OCI-M2 (cell line): ENCODE measurements at regions not wholly inside any gene's neighbourhood (a gene's known extent, or its start where the extent isn't known, plus 50 kb on each side); places are given as distances from the start of the nearest gene placed in this dataset.
"Not testable (repeated sequence)": the region's sequence is repeated elsewhere in the genome, so short reads cannot be mapped to it uniquely, and the experiment has no call there.

Source experiments
- DNase-seq: peaks from one replicate; lab custom pipeline; 2025; ENCODE audit not compliant: unreplicated experiment; lab: John Stamatoyannopoulos, UW

DNA sequence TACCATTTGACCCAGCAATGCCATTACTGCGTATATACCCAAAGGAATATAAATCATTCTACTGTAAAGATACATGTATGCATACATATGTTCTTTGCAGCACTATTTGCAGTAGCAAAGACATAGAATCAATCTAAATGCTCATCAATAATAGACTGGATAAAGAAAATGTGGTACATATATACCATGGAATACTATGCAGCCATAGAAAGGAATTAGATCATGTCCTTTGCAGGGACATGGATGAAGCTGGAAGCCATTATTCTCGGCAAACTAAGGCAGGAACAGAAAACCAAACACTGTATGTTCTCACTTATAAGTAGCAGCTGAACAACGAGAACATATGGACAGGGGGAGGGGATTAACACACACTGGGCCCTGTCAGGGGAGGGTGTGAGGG lies 54.8 kb upstream of the ZNF30 start:
- DNase-seq, result not testable (repeated sequence)

DNA sequence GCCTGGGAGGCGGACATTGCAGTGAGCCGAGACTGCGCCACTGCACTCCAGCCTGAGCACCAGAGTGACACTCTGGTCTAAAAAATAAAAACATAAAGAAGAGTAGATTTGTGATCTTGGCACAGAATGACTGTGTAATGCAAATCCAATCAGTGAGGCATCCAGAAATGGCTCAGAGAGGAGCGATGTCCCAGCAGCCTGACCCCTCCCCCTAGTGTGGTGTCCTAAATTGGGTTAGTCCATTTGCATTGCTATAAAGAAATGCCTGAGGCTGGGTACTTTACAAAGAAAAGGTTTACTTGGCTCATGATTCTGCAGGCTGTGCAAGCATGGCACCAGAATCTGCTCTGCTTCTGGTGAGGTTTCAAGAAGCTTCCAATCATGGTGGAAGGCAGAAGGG lies 59.1 kb upstream of the ZNF30 start:
- no peak for DNase-seq

DNA sequence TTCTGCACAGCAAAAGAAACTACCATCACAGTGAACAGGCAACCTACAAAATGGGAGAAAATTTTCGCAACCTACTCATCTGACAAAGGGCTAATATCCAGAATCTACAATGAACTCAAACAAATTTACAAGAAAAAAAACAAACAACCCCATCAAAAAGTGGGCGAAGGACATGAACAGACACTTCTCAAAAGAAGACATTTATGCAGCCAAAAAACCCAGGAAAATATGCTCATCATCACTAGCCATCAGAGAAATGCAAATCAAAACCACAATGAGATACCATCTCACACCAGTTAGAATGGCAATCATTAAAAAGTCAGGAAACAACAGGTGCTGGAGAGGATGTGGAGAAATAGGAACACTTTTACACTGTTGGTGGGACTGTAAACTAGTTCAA lies 61.5 kb upstream of the ZNF30 start:
- DNase-seq, result not testable (repeated sequence)

DNA sequence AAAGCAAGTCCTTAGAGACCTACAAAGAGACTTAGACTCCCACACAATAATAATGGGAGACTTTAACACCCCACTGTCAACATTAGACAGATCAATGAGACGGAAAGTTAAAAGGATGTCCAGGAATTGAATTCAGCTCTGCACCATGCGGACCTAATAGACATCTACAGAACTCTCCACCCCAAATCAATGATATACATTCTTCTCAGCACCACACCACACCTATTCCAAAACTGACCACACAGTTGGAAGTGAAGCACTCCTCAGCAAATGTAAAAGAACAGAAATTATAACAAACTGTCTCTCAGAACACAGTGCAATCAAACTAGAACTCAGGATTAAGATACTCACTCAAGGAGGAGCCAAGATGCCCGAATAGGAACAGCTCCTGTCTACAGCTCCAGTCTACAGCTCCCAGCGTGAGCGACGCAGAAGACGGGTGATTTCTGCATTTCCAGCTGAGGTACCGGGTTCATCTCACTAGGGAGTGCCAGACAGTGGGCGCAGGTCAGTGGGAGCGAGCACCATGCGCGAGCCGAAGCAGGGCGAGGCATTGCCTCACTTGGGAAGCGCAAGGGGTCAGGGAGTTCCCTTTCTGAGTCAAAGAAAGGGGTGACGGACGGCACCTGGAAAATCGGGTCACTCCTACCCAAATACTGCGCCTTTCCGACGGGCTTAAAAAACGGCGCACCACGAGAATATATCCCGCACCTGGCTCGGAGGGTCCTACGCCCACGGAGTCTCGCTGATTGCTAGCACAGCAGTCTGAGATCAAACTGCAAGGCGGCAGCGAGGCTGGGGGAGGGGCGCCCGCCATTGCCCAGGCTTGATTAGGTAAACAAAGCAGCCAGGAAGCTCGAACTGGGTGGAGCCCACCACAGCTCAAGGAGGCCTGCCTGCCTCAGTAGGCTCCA lies 66.6 kb upstream of the ZNF30 start:
- DNase-seq, result not testable (repeated sequence)

- DNase-seq, result not testable (repeated sequence)
These were observed 67.4 kb upstream of the ZNF30 start for GRCh38 chr19:34859325-34859724.

GRCh38 chr19:34856052-34856451 lies 70.7 kb upstream of the ZNF30 start:
- no peak for DNase-seq

DNA sequence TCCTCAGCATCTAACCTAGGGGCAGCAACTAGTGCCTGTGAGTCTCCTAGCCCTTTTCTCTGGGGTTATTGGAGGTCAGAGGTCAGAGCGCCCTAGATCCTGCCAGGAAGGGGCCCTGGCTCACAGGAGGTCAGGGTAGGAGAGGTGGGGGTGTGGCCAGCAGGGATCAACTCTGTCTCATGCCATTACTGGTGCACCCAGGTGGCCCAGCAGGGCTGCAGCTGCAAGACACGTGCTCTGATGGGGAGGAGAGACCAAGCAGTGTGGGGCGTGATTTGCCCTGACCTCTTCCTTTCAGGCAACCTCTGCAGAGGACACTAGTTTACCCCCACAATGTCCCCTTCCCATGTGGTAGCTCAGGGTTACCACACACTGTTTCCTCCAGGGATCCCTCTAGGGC lies 73.3 kb upstream of the ZNF30 start:
- no peak for DNase-seq

DNA sequence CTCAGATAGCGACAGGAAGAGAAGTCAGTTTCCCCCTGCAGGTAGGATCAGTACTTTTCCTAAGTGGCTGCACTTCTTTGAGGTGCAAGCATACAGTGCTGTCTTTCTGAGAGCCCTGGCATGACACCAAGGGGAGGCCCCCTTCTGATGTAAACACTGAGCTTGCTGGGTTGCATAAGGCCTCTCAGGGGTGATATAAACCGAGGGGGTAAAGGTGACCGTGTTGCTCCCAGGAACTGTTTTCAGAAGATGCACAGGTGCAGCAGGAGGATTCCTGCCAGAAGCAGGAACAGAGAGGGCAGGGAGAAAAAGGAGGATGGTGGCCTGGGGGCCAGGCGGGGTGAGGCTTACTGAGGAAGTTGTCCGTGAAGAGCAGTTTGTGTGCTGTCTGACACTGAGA lies 74.0 kb upstream of the ZNF30 start:
- DNase-seq, result no peak

- DNase-seq, result no peak
These were observed 75.4 kb upstream of the ZNF30 start for GRCh38 chr19:34851277-34851804.

- no peak for DNase-seq
These were observed 74.4 kb upstream of the ZNF599 start for GRCh38 chr19:34847393-34847792.

DNA sequence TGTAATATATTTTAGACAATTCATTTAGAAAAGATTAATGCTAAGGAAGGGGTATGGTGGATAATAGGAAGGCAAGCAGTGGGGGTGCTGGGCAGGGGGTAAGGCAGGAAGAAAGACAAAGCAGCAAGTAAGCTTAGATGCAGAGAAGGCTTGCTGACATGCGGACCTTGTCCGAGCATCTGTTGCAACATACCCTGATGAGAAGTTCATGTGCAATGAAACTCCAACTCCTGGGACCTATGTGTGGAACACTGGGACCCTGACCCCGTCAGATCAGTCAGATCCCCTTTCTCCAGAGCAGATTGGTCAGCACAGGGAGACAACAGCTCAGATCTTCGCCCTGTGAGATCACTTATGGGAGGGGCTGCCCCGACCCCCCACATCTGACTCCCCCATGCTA lies 71.3 kb upstream of the ZNF599 start:
- DNase-seq, result no peak

DNA sequence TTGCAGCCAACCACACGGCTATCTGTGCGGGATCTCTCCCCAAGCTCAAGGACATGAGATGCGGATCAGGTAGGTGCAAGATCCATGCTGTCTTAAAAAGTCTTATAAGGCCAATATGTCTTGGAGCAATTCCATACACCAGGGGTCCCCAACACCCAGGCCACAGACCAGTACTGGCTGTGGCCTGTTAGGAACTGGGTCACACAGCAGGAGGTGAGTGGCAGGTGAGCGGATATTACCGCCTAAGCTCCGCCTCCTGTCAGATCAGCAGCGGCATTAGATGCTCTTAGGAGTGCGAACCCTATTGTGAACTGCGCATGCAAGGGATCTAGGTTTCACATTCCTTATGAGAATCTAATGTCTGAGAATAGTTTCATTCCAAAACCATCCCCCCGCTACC lies 68.8 kb upstream of the ZNF599 start:
- no peak for DNase-seq

GRCh38 chr19:34838753-34839431 lies 65.9 kb upstream of the ZNF599 start:
- no peak for DNase-seq

GRCh38 chr19:34838248-34838647 lies 65.2 kb upstream of the ZNF599 start:
- peak; percentile 40 for DNase-seq

DNA sequence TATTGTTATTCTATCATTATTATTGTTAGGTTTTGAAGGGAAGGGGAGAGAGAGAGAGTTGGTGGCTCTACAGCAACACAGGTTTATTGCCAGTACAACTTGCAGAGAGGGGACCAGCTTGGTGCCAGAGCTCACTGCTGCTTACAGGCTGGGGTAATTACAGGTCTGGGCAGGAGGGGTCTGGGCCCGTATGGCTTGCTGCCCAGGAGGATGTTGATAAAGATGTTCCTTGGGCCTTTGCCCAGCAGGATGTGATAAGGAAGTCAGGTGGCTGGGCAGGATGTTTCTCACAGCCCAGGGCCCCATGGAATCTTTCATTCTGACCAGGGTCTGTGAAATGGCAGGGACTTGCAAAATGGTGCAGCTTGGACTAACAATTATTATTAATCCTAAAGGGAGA lies 64.2 kb upstream of the ZNF599 start:
- no peak for DNase-seq

GRCh38 chr19:34835631-34836351 lies 62.8 kb upstream of the ZNF599 start:
- no peak for DNase-seq

- no peak for DNase-seq
These were observed 61.6 kb upstream of the ZNF599 start for GRCh38 chr19:34834472-34835061.

- DNase-seq, result no peak
These were observed 59.6 kb upstream of the ZNF599 start for GRCh38 chr19:34832581-34833112.

DNA sequence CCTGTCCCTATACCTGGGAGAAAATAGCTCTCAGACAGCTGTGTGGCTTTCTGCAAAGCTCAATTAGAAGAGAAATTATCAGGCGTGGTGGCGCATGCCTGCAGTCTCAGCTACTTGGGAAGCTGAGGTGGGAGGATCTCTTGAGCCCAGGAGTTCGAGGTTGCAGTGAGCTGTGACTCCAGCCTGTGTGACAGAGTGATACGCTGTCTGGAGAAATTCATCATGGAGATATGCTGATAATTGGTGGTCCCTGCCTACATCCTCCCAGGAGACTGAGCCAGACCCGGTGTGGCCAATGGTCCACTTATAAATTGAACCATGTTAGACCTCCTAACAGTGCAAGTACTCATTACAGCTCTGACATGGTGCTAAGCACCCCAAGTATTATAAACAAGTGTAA lies 58.7 kb upstream of the ZNF599 start:
- no peak for DNase-seq

- no peak for DNase-seq
These were observed 55.1 kb upstream of the ZNF599 start for GRCh38 chr19:34828156-34828555.

DNA sequence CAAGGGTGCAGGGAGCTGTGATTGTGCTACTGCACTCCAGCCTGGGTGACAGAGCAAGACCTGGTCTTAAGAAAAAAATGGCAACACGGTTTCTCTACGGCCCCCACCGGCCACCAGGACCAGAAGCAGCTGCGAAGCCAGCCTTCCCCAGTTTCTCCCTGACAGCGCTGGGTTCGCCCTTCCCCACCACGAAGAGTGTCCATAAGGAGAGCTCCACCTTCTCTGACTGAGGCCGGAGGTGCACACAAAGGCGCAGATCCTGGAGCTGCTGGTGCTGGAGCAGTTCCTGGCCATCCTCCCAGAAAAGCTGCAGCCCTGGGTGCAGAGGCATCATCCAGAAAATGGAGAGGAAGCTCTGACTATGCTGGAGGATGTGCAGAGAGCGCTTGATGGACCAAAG lies 52.2 kb upstream of the ZNF599 start:
- no peak for DNase-seq
